Left lung (tissue), 4 donors: ENCODE measurements at regions not wholly inside any gene's neighbourhood (a gene's known extent, or its start where the extent isn't known, plus 50 kb on each side); places are given as distances from the start of the nearest gene placed in this dataset.
A peak's percentile ranks its signal among the peaks of the same experiment; 100 is the strongest.

ENCODE experiments used
- ATAC-seq: fragments of 200-7000 bp; cut with Tn5 transposase; one replicate; pipeline ENCODE4 v1.9.1; 2020; ENCODE audit warnings: moderate library complexity
- DNase-seq, 4 donors: peaks; one replicate each; pipeline ENCODE4 v3.0.0-alpha.2; 2013 to 2020
- H3K27ac ChIP-seq, 2 donors: fragments of 200-600 bp; sonication (generic) in 1 of 2; one replicate each; pipeline versions ENCODE4 v1.5.0 to v1.8.0; 2020 to 2021
- H3K27me3 ChIP-seq, 2 donors: fragments of 200-600 bp; sonication (generic) in 1 of 2; one replicate each; pipeline versions ENCODE4 v1.5.0 to v1.8.0; 2020 to 2021
- H3K36me3 ChIP-seq, 2 donors: fragments of 200-600 bp; sonication (generic) in 1 of 2; one replicate each; pipeline versions ENCODE4 v1.5.0 to v1.8.0; 2020 to 2021
- H3K4me1 ChIP-seq, 2 donors: fragments of 200-600 bp; one replicate each; pipeline ENCODE4 v1.8.0; 2021
- H3K4me3 ChIP-seq, 2 donors: fragments of 200-600 bp; sonication (generic) in 1 of 2; one replicate each; pipeline versions ENCODE4 v1.5.0 to v1.8.0; 2020 to 2021; ENCODE audit warnings: mild to moderate bottlenecking in 1 of 2
- H3K9me3 ChIP-seq, 2 donors: fragments of 200-600 bp; sonication (generic) in 1 of 2; one replicate each; pipeline versions ENCODE4 v1.5.0 to v1.8.0; 2020 to 2021
- intact Hi-C, 2 donors: fragments of 100-400 bp; cut with DNase I; formaldehyde crosslinking; loops; one replicate each; pipeline versions ENCODE4 v1.11.2 to v1.14.2; 2022
- microRNA-seq, 2 donors: library from miRNA; unstranded; fragments of <30 nt; microRNA quantifications; one replicate each; pipeline ENCODE4, GENCODE V29; 2019
- TF ChIP-seq, protein P1 (sequence below), 2 donors: fragments of 200-600 bp; sonication (generic) in 1 of 2; IDR thresholded peaks; one replicate each; pipeline versions ENCODE4 v1.5.0 to v1.8.0; 2021; ENCODE audit warnings: antibody characterized with exemption in 2 of 2
- donor health status: DM: no; HTN: yes; CAD: no.
- donor health status: DM: no; HTN: no; CAD: no.

DNA sequence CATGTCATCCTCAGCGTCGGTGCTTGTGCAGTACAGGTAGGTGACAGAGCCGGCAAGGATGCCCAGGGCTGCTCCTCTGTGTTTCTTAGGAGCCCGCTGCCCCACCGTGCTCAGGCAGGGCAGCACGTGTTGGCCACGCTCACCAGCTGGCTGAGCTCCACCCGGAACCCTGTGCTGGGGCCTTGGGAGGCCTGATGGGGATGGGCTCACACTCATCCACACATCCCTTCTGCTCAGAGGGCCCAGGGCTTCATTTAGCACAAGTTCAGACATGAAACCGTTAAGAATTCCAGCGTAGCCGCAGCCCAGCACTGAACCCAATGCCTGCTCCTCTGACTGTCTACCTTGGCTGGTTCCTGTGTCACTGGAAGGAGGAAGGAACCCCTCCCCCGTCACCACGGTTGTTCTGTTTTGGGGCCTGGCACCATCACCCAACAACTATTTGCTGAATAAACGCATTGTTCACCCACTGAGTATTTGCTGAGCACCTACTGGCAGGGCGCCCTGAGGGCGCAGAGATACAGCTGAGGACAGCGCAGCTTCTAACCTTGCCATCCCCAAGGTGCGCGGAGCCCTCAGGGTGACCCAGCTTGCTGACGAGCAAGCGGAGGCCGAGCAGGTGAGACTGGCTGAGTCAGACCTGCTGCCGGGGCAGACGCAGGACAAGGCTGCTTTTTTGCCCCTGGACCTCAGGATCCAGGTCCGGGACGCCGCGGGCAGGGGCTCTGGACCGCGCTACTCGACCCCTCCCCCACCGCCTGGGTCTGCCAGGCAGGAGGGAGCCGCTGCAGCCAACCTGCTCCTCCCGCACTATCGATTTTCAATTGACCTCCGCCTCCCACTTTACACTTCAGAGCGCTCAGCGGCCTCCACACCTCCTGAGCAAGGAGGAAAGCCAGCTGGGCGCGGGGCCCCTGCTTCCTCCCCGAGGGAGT, 50.6 kb upstream of the RET start:
- no peak overlapping the region for H3K27ac ChIP-seq
- ATAC-seq (no peak), DNase-seq (peak in 1 of 4 donors; percentile 71)
- TF ChIP-seq, protein P1, sequence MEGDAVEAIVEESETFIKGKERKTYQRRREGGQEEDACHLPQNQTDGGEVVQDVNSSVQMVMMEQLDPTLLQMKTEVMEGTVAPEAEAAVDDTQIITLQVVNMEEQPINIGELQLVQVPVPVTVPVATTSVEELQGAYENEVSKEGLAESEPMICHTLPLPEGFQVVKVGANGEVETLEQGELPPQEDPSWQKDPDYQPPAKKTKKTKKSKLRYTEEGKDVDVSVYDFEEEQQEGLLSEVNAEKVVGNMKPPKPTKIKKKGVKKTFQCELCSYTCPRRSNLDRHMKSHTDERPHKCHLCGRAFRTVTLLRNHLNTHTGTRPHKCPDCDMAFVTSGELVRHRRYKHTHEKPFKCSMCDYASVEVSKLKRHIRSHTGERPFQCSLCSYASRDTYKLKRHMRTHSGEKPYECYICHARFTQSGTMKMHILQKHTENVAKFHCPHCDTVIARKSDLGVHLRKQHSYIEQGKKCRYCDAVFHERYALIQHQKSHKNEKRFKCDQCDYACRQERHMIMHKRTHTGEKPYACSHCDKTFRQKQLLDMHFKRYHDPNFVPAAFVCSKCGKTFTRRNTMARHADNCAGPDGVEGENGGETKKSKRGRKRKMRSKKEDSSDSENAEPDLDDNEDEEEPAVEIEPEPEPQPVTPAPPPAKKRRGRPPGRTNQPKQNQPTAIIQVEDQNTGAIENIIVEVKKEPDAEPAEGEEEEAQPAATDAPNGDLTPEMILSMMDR (IDR thresholded peaks at IDR 0.05) = no peak
- no peaks in the 10 kb centered on the region for H3K36me3 ChIP-seq
- H3K9me3 ChIP-seq = peaks cover 0 to 9% of the 10 kb centered on the region in 2 donors
- H3K4me1 ChIP-seq = no peaks in the 10 kb centered on the region
- H3K4me3 ChIP-seq = no peak overlapping the region
- H3K27me3 ChIP-seq = peaks cover 4 to 36% of the 10 kb centered on the region in 2 donors
- intact Hi-C loops = no loop called here

Small RNAs in the stretch of these regions (microRNA-seq; reads per million reads assigned to microRNA genes)
- 0.34 to 1.9 reads per million in 2 donors for gene MIR5100
